ENCODE measurements at regions not wholly inside any gene's neighbourhood (a gene's known extent, or its start where the extent isn't known, plus 50 kb on each side); places are given as distances from the start of the nearest gene placed in this dataset.

GRCh38 chr13:34617473-34618083 is 324.5 kb upstream of the NBEA start:
- no peak for DNase-seq
- H3K27ac ChIP-seq: no peak overlapping the region
- H3K4me3 ChIP-seq (replicated peaks in 1 of 3): no peak overlapping the region
- H3K27me3 ChIP-seq: no peaks in the 10 kb centered on the region
- intact Hi-C loops (cut with DNase I): no loop called here
- 87 to 94% methylated on average over 7 of the region's 7 CpGs for whole genome bisulfite sequencing, 2 donors
- no peaks in the 10 kb centered on the region for H3K36me3 ChIP-seq
- no peaks in the 10 kb centered on the region for H3K9me3 ChIP-seq
- TF ChIP-seq CTCF (IDR thresholded peaks at IDR 0.05): no peak
- TF ChIP-seq POLR2A (IDR thresholded peaks at IDR 0.05): no peak
- H3K4me1 ChIP-seq: no peaks in the 10 kb centered on the region

GRCh38 chr13:34618654-34619053 is 323.4 kb upstream of the NBEA start:
- no peak for TF ChIP-seq CTCF (IDR thresholded peaks at IDR 0.05)
- TF ChIP-seq POLR2A (IDR thresholded peaks at IDR 0.05): no peak
- DNase-seq: no peak
- 83 to 89% methylated on average over 5 of the region's 5 CpGs for WGBS, 2 donors
- intact Hi-C loops (cut with DNase I): no loop called here
- Histone ChIP-seq H3K4me3 (replicated peaks in 1 of 3) (no peak overlapping the region), H3K36me3 (no peaks in the 10 kb centered on the region), H3K4me1 (no peaks in the 10 kb centered on the region), H3K27me3 (no peaks in the 10 kb centered on the region), H3K9me3 (no peaks in the 10 kb centered on the region), H3K27ac (no peak overlapping the region)

GRCh38 chr13:34619326-34619725 is 322.7 kb upstream of the NBEA start:
- 90 to 94% methylated on average over 5 of the region's 5 CpGs for WGBS, 2 donors
- intact Hi-C loops (cut with DNase I): no loop called here
- no peak for DNase-seq
- Histone ChIP-seq H3K9me3 (no peaks in the 10 kb centered on the region), H3K27ac (no peak overlapping the region), H3K4me3 (replicated peaks in 1 of 3) (no peak overlapping the region), H3K36me3 (no peaks in the 10 kb centered on the region), H3K27me3 (no peaks in the 10 kb centered on the region), H3K4me1 (no peaks in the 10 kb centered on the region)
- no peak for TF ChIP-seq POLR2A (IDR thresholded peaks at IDR 0.05)
- TF ChIP-seq CTCF (IDR thresholded peaks at IDR 0.05): no peak

- Histone ChIP-seq H3K36me3 (no peaks in the 10 kb centered on the region), H3K27me3 (no peaks in the 10 kb centered on the region), H3K4me3 (replicated peaks in 1 of 3) (no peak overlapping the region), H3K4me1 (no peaks in the 10 kb centered on the region), H3K27ac (no peak overlapping the region), H3K9me3 (no peaks in the 10 kb centered on the region)
- WGBS, 2 donors: 80 to 86% methylated on average over 7 of the region's 7 CpGs
- no peak for DNase-seq
- intact Hi-C loops (cut with DNase I): no loop called here
- TF ChIP-seq CTCF (IDR thresholded peaks at IDR 0.05): no peak
- no peak for TF ChIP-seq POLR2A (IDR thresholded peaks at IDR 0.05)
Measured at GRCh38 chr13:34620074-34620850, 321.8 kb upstream of the NBEA start.

- intact Hi-C loops (cut with DNase I): no loop called here
- Histone ChIP-seq H3K9me3 (no peaks in the 10 kb centered on the region), H3K4me3 (replicated peaks in 1 of 3) (no peak overlapping the region), H3K27ac (no peak overlapping the region), H3K27me3 (no peaks in the 10 kb centered on the region), H3K4me1 (no peaks in the 10 kb centered on the region), H3K36me3 (no peaks in the 10 kb centered on the region)
- no peak for TF ChIP-seq POLR2A (IDR thresholded peaks at IDR 0.05)
- TF ChIP-seq CTCF (IDR thresholded peaks at IDR 0.05): no peak
- WGBS, 2 donors: 91% methylated on average over 1 of the region's 1 CpG
- DNase-seq: no peak
Measured at GRCh38 chr13:34620862-34621261, 321.2 kb upstream of the NBEA start.

Measured in thyroid gland (tissue), 4 donors.